GM23338 (cell line): ENCODE measurements at regions not wholly inside any gene's neighbourhood (a gene's known extent, or its start where the extent isn't known, plus 50 kb on each side); places are given as distances from the start of the nearest gene placed in this dataset.
A peak's percentile ranks its signal among the peaks of the same experiment; 100 is the strongest.

Experiments
- ATAC-seq: fragments of 200-7000 bp; cut with Tn5 transposase; 3 replicates; pipeline ENCODE4 v1.9.1; 2020
- DNase-seq: peaks from one replicate; pipeline ENCODE4 v3.0.0-alpha.2; 2015; ENCODE audit warnings: low spot score
- H2AFZ ChIP-seq: fragments of 200-600 bp; sonication (generic); 2 replicates; pipeline ENCODE4 v1.8.0; 2016; ENCODE audit warnings: antibody characterized with exemption, mild to moderate bottlenecking, moderate library complexity
- H3F3A ChIP-seq: fragments of 200-600 bp; sonication (generic); replicated peaks from 2 replicates; pipeline ENCODE4 v1.8.0; 2017; ENCODE audit warnings: antibody characterized with exemption, mixed run types, low read depth
- H3K27ac ChIP-seq: fragments of 200-600 bp; sonication (generic); 2 replicates; pipeline ENCODE4 v1.6.1; 2016; ENCODE audit warnings: low read depth
- H3K27me3 ChIP-seq: fragments of 200-600 bp; sonication (generic); 2 replicates; pipeline ENCODE4 v1.8.0; 2016; ENCODE audit warnings: mild to moderate bottlenecking, mixed run types, moderate library complexity; ENCODE audit not compliant: insufficient read depth
- H3K36me3 ChIP-seq: fragments of 200-600 bp; sonication (generic); 2 replicates; pipeline ENCODE4 v1.8.0; 2016; ENCODE audit warnings: mild to moderate bottlenecking; ENCODE audit not compliant: insufficient read depth
- H3K4me1 ChIP-seq: fragments of 200-600 bp; sonication (generic); 2 replicates; pipeline ENCODE4 v1.8.0; 2016; ENCODE audit warnings: mild to moderate bottlenecking, moderate library complexity; ENCODE audit not compliant: insufficient read depth
- H3K4me2 ChIP-seq: fragments of 200-600 bp; sonication (generic); 2 replicates; pipeline ENCODE4 v1.7.1; 2017; ENCODE audit warnings: mixed run types
- H3K4me3 ChIP-seq: fragments of 200-600 bp; sonication (generic); 2 replicates; pipeline ENCODE4 v1.6.1; 2016; ENCODE audit warnings: mixed run types
- H3K79me2 ChIP-seq: fragments of 200-600 bp; sonication (generic); replicated peaks from 2 replicates; pipeline ENCODE4 v1.8.0; 2017; ENCODE audit warnings: mild to moderate bottlenecking; ENCODE audit not compliant: insufficient read depth
- H3K9me2 ChIP-seq: fragments of 200-600 bp; sonication (generic); 2 replicates; pipeline ENCODE4 v1.8.0; 2017; ENCODE audit not compliant: insufficient read depth
- H4K20me1 ChIP-seq: fragments of 200-600 bp; sonication (generic); replicated peaks from 2 replicates; pipeline ENCODE4 v1.8.0; 2017; ENCODE audit warnings: mild to moderate bottlenecking; ENCODE audit not compliant: insufficient read depth
- H3K27ac Mint-ChIP-seq: 2 replicates; pipeline ENCODE4 v1.8.0; 2020; ENCODE audit warnings: inconsistent platforms, mild to moderate bottlenecking, moderate library complexity, mixed read lengths
- H3K27me3 Mint-ChIP-seq: 3 replicates; pipeline ENCODE4 v1.8.0; 2022; ENCODE audit warnings: low read depth, mild to moderate bottlenecking, moderate library complexity, mixed read lengths, inconsistent platforms; ENCODE audit not compliant: insufficient read depth, poor library complexity
- H3K36me3 Mint-ChIP-seq: 3 replicates; pipeline ENCODE4 v1.8.0; 2021; ENCODE audit warnings: low read depth, mild to moderate bottlenecking, inconsistent platforms, moderate library complexity, mixed read lengths
- H3K4me1 Mint-ChIP-seq: 3 replicates; pipeline ENCODE4 v1.8.0; 2020; ENCODE audit warnings: mild to moderate bottlenecking, inconsistent platforms, mixed read lengths
- H3K4me3 Mint-ChIP-seq: 3 replicates; pipeline ENCODE4 v1.8.0; 2021; ENCODE audit warnings: moderate library complexity, mild to moderate bottlenecking, inconsistent platforms, mixed read lengths
- H3K9me3 Mint-ChIP-seq: 3 replicates; pipeline ENCODE4 v1.8.0; 2020; ENCODE audit warnings: moderate library complexity, mild to moderate bottlenecking, inconsistent platforms, mixed read lengths
- CREB1 ChIP-seq: fragments of 250-450 bp; sonication (Bioruptor Pico); IDR thresholded peaks from 2 replicates; pipeline ENCODE4 v1.5.0; 2020; ENCODE audit warnings: low read depth, mild to moderate bottlenecking, moderate library complexity
- CTCF ChIP-seq, 2 experiments: fragments of 200-600 bp in 1 of 2; sonication (generic) in 1 of 2; conservative IDR thresholded peaks; 2 replicates each; pipeline versions ENCODE4 v1.5.1 to v1.6.1; 2016 to 2017; ENCODE audit warnings: antibody characterized with exemption in 2 of 2, low read depth in 2 of 2, mild to moderate bottlenecking in 2 of 2, moderate library complexity in 1 of 2
- ETS1 ChIP-seq: IDR thresholded peaks from 2 replicates; pipeline ENCODE4 v1.6.1; 2016; ENCODE audit warnings: antibody characterized with exemption
- EZH2 ChIP-seq: fragments of 200-600 bp; sonication (generic); IDR thresholded peaks from one replicate; pipeline ENCODE4 v1.8.0; 2017; ENCODE audit warnings: antibody characterized with exemption, mild to moderate bottlenecking, low read depth; ENCODE audit not compliant: unreplicated experiment
- JUNB ChIP-seq: IDR thresholded peaks from one replicate; pipeline ENCODE4 v1.6.1; 2016; ENCODE audit warnings: antibody characterized with exemption; ENCODE audit not compliant: unreplicated experiment
- POLR2AphosphoS5 ChIP-seq: IDR thresholded peaks from 2 replicates; pipeline ENCODE4 v1.6.1; 2016; ENCODE audit warnings: antibody characterized with exemption, low read depth
- REST ChIP-seq: IDR thresholded peaks from one replicate; pipeline ENCODE4 v1.6.1; 2018; ENCODE audit warnings: antibody characterized with exemption; ENCODE audit not compliant: unreplicated experiment
- STAT1 ChIP-seq: IDR thresholded peaks from one replicate; pipeline ENCODE4 v1.6.1; 2016; ENCODE audit warnings: antibody characterized with exemption; ENCODE audit not compliant: unreplicated experiment
- ZNF114 ChIP-seq: fragments of 250-450 bp; sonication (Bioruptor Pico); IDR thresholded peaks from 2 replicates; pipeline ENCODE4 v1.5.0; 2020; ENCODE audit warnings: mild to moderate bottlenecking, moderate library complexity
- ZNF331 ChIP-seq: fragments of 250-450 bp; sonication (Bioruptor Pico); IDR thresholded peaks from 2 replicates; pipeline ENCODE4 v1.5.0; 2020; ENCODE audit warnings: low read depth, mild to moderate bottlenecking, moderate library complexity

GRCh38 chr1:182309631-182310351 is 81.8 kb downstream of the GLUL start:
- Mint-ChIP-seq H3K9me3 (peaks cover under 1% of the 10 kb centered on the region; the same call in 1 of the 3 replicates), H3K4me1 (peaks cover 9% of the 10 kb centered on the region), H3K27ac (no peak overlapping the region; the same call in 1 of the 2 replicates), H3K27me3 (peaks cover 2% of the 10 kb centered on the region), H3K36me3 (no peaks in the 10 kb centered on the region), H3K4me3 (no peak overlapping the region)
- Histone ChIP-seq H3K27me3 (no peaks in the 10 kb centered on the region), H3K27ac (no peak overlapping the region), H3K4me1 (0 out of 2 replicates have a peak, but pooled peaks cover 4% of the 10 kb centered on the region), H4K20me1 (no peaks in the 10 kb centered on the region), H3K4me2 (no peak overlapping the region), H2AFZ (peak overlapping the region; percentile 83), H3K9me2 (0 out of 2 replicates have a peak, but pooled peaks cover 6% of the 10 kb centered on the region), H3K36me3 (no peaks in the 10 kb centered on the region), H3K4me3 (no peak overlapping the region), H3F3A (no peaks in the 10 kb centered on the region), H3K79me2 (no peaks in the 10 kb centered on the region)
- no peak for DNase-seq
- peak; percentile 54; the same call in 2 of the 3 replicates for ATAC-seq
- TF ChIP-seq POLR2AphosphoS5 (no peak), CREB1 (CRISPR knock-in tag) (no peak), ZNF331 (CRISPR knock-in tag) (no peak), CTCF (conservative IDR thresholded peaks at IDR 0.05; ENCODE audit: low read depth in 2 of 2) (no peak), STAT1 (no peak), ETS1 (no peak), EZH2 (no peak)

GRCh38 chr1:182308826-182309225 is 82.8 kb downstream of the GLUL start:
- ATAC-seq (no peak), DNase-seq (no peak)
- no peaks in the 10 kb centered on the region for H3K27me3 ChIP-seq
- no peaks in the 10 kb centered on the region for H3K36me3 ChIP-seq
- no peak overlapping the region for H3K4me3 Mint-ChIP-seq
- H3K27me3 Mint-ChIP-seq, result peaks cover 2% of the 10 kb centered on the region
- H3K27ac ChIP-seq, result no peak overlapping the region
- 0 out of 2 replicates have a peak, but pooled peaks cover 4% of the 10 kb centered on the region for H3K4me1 ChIP-seq
- no peaks in the 10 kb centered on the region for H3K36me3 Mint-ChIP-seq
- no peak overlapping the region for H3K27ac Mint-ChIP-seq
- no peaks in the 10 kb centered on the region for H3F3A ChIP-seq
- no peak overlapping the region for H2AFZ ChIP-seq
- peaks cover 9% of the 10 kb centered on the region for H3K4me1 Mint-ChIP-seq
- no peaks in the 10 kb centered on the region for H3K9me2 ChIP-seq
- no peak overlapping the region for H3K4me3 ChIP-seq
- H3K9me3 Mint-ChIP-seq, result peaks cover 3% of the 10 kb centered on the region; the same call in 2 of the 3 replicates
- H4K20me1 ChIP-seq, result no peaks in the 10 kb centered on the region
- no peaks in the 10 kb centered on the region for H3K79me2 ChIP-seq
- H3K4me2 ChIP-seq, result no peak overlapping the region
- TF ChIP-seq POLR2AphosphoS5 (no peak), ETS1 (no peak), JUNB (no peak), STAT1 (no peak), ZNF114 (CRISPR knock-in tag) (no peak), CREB1 (CRISPR knock-in tag) (no peak), CTCF (conservative IDR thresholded peaks at IDR 0.05; ENCODE audit: low read depth in 2 of 2) (no peak), REST (no peak), EZH2 (no peak)
